ENCODE measurements at regions not wholly inside any gene's neighbourhood (a gene's known extent, or its start where the extent isn't known, plus 50 kb on each side); places are given as distances from the start of the nearest gene placed in this dataset.
"Not testable (repeated sequence)": the region's sequence is repeated elsewhere in the genome, so short reads cannot be mapped to it uniquely, and the experiment has no call there.

DNA sequence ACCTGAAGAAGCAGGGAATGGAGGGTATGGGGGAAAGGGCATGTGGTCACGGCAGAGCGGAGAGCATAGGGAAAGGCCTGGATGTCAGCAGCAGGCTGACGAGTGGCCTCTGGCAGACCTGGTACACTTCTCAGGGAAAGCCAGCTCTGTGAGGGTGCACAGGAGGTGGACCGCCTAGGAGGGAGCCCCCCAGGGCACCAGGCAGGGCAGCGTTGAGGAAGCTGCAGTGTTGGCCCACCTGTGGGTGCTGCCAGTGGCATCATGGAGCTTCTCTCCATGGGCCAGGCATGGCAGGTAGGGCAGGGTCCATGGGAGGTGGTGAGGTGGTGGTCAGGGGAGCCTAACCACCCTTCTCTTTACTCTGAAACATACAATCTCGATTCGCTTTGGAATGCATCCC lies 143.0 kb upstream of the PITX1 start:
- DNase-seq, result no peak

DNA sequence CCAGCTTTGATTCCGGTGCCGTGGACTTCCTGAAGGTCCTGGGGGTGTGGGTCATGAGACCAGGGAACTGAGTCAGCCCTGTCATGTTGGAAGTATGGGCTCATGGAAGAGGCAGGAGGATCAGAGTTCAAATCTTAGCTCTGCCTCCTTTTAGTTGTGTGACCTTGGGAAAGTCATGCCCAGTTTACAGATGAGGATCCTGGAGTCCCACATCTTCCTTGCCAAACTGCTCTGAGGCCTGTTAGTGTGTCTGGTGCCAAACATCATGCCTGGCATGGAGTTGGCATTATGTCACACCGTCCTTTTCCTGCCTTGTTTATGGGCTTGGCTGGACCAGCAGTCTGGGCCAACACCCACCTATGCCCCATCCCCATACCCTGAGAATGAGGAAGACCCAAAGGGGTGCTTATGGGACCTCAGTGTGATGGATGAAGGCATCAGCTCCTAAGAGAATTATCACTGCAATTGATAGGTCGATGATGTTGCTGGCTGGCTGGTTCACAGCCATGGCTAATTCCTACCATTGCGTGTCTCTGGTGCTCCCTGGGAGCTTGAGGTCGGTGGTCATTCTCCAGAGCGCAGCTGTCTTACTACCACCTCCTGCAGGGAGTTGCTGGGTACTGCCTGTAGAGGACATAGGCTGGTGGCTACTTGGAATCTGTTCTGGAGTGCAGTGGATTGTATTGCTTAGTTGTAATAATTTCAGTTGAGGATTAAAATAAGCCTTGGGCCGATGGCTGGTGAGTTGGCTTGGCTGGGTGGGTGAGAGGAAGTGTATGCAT lies 140.5 kb upstream of the PITX1 start:
- no peak for DNase-seq

DNA sequence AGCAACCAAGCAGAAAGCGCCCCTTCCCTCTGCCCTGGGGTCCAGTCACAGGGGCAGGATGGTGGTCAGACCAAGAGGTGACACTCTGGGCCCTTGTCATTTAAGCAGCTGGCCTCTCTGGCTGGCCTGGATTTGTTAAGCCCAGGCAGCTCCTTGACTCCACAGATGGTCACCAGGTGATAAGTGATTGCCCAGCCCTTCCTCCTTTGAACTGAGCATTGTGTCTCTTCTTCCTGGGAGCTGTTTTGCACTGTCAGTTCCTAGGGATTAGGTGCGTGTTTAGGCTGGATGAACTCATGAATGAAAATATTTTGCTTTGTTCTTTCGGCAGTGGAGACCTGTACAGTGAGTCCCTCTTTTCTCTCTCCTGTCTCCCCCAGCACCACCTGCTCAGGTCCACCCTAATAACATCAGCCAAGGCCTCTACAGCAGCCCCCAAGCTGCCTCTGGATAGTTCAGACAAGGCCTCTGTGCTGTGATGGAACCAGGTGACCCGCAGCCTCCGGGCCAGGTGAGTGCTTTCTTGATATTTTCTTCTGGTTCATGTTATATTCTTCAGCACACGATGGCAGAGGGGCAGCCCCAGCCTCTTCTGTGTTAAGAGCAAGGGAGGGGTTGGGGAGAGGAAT lies 139.7 kb upstream of the PITX1 start:
- DNase-seq, result no peak

DNA sequence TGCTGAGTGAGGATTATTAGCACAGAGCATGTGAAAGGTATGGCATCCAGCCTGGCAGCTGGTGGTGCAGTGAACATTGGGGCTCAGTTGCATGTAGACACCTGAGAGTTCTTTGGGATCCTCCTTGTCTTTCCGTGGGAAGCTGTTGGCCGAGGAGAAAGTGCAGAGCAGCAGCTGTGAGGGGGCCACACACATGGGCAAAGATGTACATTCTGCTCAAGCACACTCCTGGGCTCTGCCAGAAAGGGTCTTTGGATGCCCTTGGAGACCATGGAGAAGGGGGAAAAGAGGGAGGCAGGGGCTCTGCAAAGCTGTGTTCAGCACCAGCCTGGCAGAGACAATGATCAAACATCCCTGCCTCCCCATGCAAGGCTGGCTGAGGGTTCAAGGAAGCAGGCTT lies 138.7 kb upstream of the PITX1 start:
- no peak for DNase-seq

DNA sequence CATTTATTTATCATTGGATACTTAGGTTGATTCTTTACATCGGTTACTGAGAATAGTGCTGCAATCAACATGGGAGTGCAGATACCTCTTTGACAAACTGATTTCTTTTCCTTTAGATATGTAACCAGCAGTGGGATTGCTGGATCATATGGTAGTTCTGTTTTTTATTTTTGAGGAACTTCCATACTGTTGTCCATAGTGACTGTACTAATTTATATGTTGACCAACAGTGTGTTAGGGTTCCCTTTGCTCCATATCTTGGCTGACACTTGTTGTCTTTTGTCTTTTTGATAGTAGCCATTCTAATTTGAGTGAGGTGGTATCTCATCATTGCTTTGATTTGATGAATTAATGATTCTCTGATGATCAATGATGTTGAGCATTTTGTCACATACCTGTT lies 137.3 kb upstream of the PITX1 start:
- no peak for DNase-seq

DNA sequence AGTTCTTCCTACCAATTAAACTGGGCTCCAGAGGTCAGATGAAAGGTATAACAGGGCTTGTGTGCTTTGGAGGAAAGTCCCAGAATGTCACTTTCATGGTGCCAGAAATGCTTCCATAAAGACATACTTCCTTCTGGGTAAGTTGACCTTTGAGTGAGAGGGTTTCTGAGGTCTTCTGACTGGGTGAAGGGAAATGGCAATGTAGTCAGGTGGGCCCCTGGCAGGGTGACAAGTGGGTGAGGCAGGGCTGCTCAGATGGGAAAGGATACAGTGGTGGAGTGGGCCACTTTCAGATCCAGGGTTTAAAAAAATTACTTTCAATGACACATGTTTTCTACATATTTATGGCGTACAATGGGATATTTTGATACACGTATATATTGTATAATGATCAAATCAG lies 136.5 kb upstream of the PITX1 start:
- no peak for DNase-seq

DNA sequence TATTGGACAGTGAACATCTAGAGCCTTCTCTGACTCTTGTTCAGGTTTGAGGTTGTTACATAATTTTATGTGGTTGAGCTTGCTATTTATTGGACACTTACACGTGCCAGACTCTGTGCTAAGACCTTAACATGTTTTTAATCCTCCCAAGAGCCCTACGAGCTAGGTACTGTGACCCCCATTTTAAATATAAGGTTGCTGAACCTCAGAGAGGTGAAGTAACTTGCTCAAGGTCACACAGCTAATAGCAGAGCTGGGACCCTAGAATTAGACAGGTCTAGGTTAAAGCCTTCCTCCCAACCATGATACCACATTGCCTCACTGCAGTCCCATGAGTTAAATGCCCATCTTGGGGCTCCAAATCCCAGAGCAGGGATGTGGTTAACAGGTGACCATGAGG lies 135.7 kb upstream of the PITX1 start:
- DNase-seq, result no peak

DNA sequence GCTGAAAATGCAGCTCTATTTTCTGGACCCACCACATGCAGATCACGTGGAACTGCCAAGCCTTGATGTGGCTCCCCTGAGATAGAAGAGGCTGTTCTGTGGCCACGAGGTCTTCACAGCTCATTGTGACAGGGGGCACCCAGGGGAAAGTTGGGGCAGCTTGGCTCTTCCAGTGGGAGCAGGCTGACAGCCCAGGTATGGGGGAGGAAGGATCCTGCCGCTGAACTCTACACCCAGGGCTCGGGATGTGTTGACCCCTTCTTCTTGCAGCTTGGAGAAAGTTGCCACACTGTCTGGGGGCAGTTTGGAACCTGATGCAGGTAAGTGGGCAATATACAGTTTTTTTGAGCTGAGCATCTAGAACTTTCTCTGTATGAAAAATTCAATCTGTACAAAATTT lies 133.6 kb upstream of the PITX1 start:
- DNase-seq, result no peak

DNA sequence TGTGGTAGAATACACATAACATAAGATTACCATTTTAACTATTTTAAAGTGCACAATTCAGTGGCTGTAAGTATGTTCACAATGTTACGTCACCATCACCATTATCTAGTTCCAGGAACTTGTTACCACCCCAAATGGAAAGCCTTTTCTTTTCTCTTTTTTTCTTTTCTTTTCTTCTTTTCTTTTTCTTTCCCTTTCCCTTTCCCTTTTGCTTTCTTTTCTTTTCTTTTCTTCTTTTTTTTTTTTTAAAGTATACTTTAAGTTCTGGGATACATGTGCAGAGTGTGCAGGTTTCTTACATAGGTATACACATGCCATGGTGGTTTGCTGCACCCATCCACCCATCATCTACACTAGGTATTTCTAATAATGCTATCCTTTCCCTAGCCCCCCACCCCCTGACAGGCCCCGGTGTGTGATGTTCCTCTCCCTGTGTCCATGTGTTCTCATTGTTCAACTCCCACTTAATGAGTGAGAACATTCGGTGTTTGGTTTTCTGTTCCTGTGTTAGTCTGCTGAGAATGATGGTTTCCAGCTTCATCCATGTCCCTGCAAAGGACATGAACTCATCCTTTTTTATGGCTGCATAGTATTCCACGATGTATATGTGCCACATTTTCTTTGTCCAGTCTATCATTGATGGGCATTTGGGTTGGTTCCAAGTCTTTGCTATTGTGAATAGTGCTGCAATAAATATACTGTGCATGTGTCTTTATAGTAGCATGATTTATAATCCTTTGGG lies 131.0 kb upstream of the PITX1 start:
- DNase-seq, result not testable (repeated sequence)

DNA sequence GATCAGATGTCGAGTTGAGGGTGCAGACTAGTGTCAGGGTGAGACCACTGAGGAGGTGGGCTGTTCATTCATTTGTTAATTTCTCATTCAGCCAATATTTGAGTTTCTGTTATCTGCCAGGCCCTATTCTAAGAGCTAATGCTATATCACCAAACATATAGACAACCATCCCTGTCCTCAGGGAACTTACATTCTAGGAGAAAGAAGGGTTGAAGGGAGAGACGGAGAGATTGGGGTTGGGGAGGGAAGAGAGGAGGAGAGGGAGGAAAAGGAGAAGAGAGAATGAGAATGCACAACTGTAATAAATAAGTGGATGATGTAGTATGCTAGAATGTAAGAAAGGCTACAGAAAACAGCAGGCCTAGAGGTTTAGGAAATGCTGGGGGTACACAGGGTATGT lies 129.9 kb upstream of the PITX1 start:
- no peak for DNase-seq

DNA sequence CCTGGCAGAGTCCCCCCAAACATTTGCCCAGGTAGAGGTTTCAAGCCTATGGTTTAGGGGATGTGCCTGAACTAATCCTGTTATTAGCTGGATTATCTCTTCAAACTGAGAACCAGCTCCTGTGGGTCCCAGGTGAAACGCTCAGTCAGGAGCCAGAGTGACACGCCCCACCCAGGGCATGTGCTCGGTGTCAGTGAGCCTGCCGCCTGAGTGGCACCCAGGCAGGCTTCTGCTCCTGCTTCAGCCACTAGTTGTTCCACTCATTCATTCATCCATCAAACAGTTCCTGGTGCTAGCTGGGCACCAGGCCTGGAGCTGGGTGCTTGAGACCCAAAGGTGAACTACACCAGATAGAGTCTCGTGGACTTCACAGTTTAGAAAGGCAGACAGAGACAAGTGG lies 129.4 kb upstream of the PITX1 start:
- DNase-seq, result no peak

DNA sequence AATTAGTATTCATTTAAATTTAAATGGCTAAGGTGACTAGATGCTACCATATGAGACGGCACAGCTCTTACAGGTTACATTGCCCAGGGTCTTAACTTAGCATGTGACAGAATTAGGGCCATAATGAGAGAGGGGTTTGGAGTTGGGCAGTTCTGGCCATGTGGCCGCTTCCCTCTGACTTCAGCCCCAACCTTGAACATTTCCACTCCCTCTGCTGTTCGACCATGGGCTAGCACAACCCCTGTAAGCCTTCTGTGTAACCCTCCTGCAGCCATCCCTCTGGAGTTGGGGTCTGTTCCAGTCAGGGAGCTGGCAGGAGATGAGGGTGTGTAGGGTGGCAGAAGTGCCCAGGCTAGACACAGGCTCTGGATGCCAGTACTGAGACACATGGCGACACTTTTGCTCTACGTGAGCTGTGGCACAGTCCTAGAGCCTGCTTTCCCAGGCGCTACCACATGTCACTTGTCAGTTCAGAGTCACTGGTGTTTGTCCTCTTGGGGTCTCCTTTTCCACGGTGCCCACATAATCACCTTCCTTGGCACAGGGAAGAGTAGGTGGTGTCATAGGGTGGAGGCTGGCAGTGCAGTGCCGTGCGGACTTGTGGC lies 128.7 kb upstream of the PITX1 start:
- no peak for DNase-seq

DNA sequence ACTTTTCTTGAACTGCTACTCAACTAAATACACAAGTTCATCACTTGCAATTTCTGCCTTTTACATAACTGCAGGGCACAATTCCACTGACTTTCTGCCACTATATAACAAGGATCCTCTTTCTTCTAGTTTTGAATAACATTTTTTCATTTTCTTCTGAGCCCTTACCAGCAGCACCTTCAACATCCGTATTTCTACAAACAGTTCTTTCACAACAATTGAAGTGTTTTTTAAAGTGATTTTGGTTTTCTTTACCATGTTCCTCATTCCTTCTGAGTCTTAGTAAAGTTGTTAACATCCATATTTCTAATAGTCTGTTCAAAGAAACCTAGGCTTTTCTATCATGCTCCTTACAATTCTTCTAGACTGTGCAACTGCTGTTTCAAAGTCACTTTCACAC lies 127.2 kb upstream of the PITX1 start:
- DNase-seq, result no peak

DNA sequence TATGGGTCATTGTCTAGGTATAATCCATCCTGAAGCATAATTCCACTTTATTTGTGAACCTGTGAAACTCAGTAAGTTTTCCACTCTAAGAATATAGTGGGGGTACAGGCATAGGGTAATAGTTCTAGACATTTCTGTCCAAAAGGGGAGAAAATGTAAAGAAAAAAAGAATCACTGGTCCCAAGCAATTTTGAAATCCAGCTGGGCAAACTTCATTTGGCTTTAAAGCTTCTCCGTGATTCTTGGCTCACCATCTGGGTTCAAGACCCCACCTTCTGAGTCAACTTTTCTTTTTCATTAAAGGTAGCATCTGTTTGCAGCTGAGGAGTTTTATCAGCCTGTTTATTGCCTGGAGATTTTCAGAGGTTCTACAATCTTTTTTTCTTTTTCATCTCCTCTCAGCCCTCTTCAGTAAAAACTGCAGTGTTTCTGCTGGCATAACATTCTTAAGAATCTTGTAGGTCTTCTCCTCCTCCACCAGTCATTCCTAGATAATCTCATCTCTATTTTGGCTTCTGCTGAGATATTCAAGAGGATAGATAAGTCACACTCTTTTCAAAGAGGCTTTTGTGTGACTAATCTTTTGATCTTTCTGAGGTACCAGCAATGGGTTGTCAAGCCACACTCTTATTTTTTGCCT lies 126.1 kb upstream of the PITX1 start:
- no peak for DNase-seq

DNA sequence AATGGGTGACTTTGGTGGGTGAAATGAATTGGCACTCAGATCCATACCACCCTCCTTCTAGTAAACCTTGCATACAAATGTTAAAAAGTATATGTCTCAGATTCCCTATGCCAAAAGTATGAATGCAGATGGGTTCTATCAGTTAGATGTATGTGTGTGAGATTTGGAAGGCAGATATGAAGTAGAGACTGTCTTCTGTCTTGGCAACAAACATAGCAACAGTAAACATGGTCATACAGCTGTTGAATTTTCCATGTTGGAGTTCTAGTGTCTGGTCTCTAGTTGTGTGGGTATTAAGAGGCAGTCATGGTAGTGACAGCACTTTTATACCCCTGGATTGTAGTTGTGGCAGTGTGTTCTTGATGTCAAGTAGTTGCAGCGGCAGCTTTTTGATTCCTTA lies 125.6 kb upstream of the PITX1 start:
- DNase-seq, result no peak

DNA sequence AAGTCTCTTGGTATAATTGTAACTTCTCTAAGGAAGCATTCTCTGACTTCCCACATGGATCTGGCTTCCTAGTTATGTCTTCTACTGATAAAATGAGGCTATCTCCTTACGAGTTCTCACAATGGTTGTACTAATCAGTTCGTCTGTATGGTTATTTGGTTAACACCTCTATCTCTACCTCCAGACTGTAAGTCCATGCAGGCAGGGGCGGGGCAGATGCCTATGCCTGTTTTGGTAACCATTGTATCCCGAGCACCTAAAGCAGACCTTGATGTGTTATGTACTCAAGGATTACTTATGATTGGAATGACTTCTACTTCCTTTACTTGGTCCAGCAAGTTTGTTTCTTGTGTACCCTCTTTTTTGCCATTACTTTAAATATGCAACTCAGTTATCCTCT lies 125.0 kb upstream of the PITX1 start:
- no peak for DNase-seq

DNA sequence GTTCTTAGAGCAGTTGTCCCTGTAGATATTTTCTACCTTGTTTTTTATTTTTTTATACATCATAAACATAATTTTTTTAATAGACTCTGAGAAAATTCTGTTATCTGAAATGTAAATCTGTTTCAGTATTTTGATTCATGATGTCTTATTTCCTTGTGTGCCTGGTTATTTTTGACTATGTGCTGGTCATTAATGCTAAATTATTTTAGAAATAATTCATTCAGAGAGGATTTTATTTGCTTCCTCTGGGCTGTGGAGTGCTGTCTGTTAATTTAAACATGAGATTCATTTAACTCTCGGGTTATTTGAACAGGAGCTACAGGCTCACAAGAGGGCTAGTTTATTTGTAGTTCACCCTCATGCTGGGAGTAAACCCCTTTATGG lies 124.3 kb upstream of the PITX1 start:
- DNase-seq, result no peak

DNA sequence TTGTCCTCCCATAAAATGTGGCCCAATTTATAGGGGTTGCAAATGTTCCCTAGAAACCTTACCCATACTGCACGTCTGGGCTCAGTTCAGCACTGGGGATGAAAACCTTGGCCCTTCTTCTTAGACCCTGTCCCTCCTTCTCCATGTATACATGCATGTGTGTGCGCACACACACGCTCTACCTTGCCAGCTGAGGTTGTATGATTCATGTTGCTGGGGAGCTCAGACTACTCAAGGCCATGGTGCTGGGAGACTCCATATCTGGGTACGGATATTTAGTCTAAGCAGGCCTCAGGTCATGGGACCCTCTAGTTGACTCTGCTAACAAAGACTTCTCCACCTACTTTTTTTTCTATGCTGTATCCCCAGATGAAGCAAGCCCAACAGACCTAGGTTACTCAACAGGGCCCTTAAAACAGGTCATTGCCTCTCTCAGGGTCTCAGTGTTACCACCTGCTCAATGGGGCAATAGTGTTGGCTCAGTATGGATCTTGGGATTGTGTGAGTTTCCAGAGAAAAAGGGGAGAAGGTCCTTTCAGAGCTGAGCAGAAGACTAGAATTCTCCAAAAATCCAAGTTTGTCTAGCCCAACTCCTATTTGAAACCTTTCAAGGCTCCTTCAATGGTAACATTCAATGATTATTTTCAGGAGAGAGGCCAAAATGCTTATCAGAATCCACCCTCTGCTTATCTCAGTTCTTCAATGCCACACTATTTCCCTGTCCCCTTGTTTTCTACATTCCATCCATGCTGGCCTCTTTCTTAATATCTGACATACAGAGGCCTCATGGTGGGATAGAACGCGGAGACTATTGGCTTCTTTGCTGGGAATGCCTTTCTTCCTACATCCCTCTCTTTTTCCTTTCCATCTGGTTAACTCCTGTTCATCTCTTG lies 123.6 kb upstream of the PITX1 start:
- no peak for DNase-seq

DNA sequence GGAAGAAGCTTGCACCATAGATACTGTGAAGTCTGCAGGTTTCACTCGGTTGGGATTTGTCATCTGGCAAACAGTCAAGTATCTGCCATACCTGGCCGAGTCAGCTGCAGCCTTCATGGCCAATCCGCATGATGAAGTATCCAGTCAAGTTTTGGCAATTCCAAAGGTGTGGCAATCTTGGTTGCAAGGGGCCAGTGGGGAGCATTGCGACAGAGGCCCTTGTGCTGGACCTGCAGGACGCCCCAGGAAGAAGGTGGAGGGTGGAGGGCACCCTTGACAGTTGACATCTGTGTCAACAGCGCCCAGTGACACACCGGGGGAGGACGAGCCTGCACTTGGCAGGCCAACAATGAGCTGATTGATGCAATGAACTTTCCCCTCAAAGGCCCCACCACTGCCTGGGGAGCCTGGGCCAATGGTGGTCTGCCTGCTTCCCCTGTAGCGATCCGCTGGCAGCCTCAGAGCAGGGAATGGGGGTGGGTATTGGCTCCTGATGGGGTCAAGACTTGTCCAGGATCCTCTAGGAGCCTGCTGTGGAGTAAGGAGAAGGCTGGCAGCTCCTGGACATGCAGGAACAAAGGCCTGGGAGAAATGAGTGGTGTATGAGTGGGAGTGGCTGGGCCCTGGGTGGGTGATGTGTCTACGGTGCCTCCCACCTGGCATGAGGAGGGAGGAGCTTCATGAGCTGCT lies 122.8 kb upstream of the PITX1 start:
- DNase-seq, result no peak

DNA sequence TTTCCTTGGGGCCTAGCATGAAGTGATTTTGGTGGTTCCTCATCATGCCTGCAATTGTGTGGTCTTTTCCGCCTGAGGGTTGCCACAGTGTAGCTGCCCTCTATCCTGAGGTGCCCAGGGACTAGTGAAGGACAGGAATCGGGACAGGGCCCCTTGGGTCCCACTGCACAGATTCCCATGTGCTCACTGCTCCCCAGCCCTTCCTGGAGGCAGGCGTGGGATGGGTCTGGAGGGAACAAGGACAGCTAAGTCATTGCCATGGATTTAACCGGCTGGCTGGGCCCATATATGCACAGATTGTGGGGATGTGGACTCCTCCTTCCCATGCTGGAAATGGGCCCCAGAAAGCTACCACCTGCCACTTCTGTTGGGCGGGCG lies 122.3 kb upstream of the PITX1 start:
- DNase-seq, result no peak

DNA sequence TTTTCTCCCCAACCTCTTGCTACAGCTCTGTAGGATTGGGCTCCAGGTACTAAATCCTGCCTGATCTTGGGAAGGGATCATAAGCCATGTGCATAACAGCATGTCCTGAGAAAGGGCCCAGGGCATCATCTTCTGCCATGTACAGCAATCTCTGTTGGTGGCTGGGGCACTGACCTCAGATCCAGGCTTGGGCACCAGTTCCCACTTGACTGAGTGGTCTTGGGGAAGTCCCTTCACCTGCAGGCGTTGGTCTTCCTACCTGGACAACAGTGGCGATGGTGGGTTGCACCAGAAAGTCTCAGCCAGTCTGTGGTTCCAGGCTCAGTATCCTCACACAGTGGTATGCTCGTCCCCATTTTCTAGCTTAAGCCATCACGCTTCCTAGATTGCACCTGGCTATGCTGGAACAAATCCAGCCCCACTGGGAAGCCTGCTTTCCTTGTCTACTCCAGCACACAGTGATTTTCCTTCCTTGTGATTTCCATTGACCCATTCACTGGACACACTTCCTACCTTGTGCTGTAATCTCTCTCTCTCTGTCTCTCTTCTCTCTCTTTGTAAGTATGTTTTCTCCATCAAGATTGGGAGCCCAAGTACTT lies 121.7 kb upstream of the PITX1 start:
- no peak for DNase-seq
